GM23338 (cell line): ENCODE measurements at regions not wholly inside any gene's neighbourhood (a gene's known extent, or its start where the extent isn't known, plus 50 kb on each side); places are given as distances from the start of the nearest gene placed in this dataset.

Experiments
- CREB1 ChIP-seq: fragments of 250-450 bp; sonication (Bioruptor Pico); IDR thresholded peaks from 2 replicates; pipeline ENCODE4 v1.5.0; 2020; ENCODE audit warnings: low read depth, mild to moderate bottlenecking, moderate library complexity
- EZH2 ChIP-seq: fragments of 200-600 bp; sonication (generic); IDR thresholded peaks from one replicate; pipeline ENCODE4 v1.8.0; 2017; ENCODE audit warnings: antibody characterized with exemption, mild to moderate bottlenecking, low read depth; ENCODE audit not compliant: unreplicated experiment
- EZH2phosphoT487 ChIP-seq: fragments of 200-600 bp; sonication (generic); IDR thresholded peaks from one replicate; pipeline ENCODE4 v1.8.1; 2018; ENCODE audit warnings: antibody characterized with exemption; ENCODE audit not compliant: unreplicated experiment
- JUNB ChIP-seq: IDR thresholded peaks from one replicate; pipeline ENCODE4 v1.6.1; 2016; ENCODE audit warnings: antibody characterized with exemption; ENCODE audit not compliant: unreplicated experiment
- POLR2AphosphoS5 ChIP-seq: IDR thresholded peaks from 2 replicates; pipeline ENCODE4 v1.6.1; 2016; ENCODE audit warnings: antibody characterized with exemption, low read depth
- ZNF114 ChIP-seq: fragments of 250-450 bp; sonication (Bioruptor Pico); IDR thresholded peaks from 2 replicates; pipeline ENCODE4 v1.5.0; 2020; ENCODE audit warnings: mild to moderate bottlenecking, moderate library complexity
- ZNF331 ChIP-seq: fragments of 250-450 bp; sonication (Bioruptor Pico); IDR thresholded peaks from 2 replicates; pipeline ENCODE4 v1.5.0; 2020; ENCODE audit warnings: low read depth, mild to moderate bottlenecking, moderate library complexity
- TF ChIP-seq, protein P1 (sequence below), 2 experiments: fragments of 200-600 bp in 1 of 2; sonication (generic) in 1 of 2; conservative IDR thresholded peaks; 2 replicates each; pipeline versions ENCODE4 v1.5.1 to v1.6.1; 2016 to 2017; ENCODE audit warnings: antibody characterized with exemption in 2 of 2, low read depth in 2 of 2, mild to moderate bottlenecking in 2 of 2, moderate library complexity in 1 of 2
- TF ChIP-seq, protein P2 (sequence below): IDR thresholded peaks from one replicate; pipeline ENCODE4 v1.6.1; 2018; ENCODE audit warnings: antibody characterized with exemption; ENCODE audit not compliant: unreplicated experiment
- TF ChIP-seq, protein P3 (sequence below): fragments of 250-450 bp; sonication (Bioruptor Pico); IDR thresholded peaks from 2 replicates; pipeline ENCODE4 v1.5.0; 2020; ENCODE audit warnings: mild to moderate bottlenecking, moderate library complexity
- TF ChIP-seq, protein P4 (sequence below): IDR thresholded peaks from 2 replicates; pipeline ENCODE4 v1.6.1; 2016; ENCODE audit warnings: antibody characterized with exemption

DNA sequence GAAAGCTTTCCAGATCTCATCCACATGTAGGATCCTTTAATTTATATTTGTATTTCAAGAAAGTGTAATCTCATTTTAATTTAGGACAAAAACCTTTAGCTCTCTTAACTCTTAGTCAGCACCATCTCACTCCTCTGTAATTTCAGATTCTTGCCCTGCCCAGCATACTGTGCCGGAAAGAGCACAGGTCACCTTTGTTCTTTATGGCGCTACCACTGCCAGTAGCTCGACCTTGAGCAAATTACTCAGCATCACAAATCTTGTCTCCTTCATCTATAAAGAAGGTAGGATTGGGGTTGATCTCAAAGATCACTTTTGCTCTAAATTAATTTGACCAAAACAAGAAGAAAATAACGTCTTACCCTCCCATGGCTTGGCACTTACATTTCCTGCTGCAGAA lies 56.1 kb upstream of the ZC3H11B start:
- TF ChIP-seq, protein P1, sequence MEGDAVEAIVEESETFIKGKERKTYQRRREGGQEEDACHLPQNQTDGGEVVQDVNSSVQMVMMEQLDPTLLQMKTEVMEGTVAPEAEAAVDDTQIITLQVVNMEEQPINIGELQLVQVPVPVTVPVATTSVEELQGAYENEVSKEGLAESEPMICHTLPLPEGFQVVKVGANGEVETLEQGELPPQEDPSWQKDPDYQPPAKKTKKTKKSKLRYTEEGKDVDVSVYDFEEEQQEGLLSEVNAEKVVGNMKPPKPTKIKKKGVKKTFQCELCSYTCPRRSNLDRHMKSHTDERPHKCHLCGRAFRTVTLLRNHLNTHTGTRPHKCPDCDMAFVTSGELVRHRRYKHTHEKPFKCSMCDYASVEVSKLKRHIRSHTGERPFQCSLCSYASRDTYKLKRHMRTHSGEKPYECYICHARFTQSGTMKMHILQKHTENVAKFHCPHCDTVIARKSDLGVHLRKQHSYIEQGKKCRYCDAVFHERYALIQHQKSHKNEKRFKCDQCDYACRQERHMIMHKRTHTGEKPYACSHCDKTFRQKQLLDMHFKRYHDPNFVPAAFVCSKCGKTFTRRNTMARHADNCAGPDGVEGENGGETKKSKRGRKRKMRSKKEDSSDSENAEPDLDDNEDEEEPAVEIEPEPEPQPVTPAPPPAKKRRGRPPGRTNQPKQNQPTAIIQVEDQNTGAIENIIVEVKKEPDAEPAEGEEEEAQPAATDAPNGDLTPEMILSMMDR (conservative IDR thresholded peaks at IDR 0.05; ENCODE audit: low read depth in 2 of 2): no peak
- TF ChIP-seq POLR2AphosphoS5 (no peak), EZH2 (no peak), EZH2phosphoT487 (no peak), CREB1 (CRISPR knock-in tag) (no peak), JUNB (no peak), ZNF331 (CRISPR knock-in tag) (no peak), ZNF114 (CRISPR knock-in tag) (no peak)
- TF ChIP-seq, protein P2, sequence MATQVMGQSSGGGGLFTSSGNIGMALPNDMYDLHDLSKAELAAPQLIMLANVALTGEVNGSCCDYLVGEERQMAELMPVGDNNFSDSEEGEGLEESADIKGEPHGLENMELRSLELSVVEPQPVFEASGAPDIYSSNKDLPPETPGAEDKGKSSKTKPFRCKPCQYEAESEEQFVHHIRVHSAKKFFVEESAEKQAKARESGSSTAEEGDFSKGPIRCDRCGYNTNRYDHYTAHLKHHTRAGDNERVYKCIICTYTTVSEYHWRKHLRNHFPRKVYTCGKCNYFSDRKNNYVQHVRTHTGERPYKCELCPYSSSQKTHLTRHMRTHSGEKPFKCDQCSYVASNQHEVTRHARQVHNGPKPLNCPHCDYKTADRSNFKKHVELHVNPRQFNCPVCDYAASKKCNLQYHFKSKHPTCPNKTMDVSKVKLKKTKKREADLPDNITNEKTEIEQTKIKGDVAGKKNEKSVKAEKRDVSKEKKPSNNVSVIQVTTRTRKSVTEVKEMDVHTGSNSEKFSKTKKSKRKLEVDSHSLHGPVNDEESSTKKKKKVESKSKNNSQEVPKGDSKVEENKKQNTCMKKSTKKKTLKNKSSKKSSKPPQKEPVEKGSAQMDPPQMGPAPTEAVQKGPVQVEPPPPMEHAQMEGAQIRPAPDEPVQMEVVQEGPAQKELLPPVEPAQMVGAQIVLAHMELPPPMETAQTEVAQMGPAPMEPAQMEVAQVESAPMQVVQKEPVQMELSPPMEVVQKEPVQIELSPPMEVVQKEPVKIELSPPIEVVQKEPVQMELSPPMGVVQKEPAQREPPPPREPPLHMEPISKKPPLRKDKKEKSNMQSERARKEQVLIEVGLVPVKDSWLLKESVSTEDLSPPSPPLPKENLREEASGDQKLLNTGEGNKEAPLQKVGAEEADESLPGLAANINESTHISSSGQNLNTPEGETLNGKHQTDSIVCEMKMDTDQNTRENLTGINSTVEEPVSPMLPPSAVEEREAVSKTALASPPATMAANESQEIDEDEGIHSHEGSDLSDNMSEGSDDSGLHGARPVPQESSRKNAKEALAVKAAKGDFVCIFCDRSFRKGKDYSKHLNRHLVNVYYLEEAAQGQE: no peak
- TF ChIP-seq, protein P3, sequence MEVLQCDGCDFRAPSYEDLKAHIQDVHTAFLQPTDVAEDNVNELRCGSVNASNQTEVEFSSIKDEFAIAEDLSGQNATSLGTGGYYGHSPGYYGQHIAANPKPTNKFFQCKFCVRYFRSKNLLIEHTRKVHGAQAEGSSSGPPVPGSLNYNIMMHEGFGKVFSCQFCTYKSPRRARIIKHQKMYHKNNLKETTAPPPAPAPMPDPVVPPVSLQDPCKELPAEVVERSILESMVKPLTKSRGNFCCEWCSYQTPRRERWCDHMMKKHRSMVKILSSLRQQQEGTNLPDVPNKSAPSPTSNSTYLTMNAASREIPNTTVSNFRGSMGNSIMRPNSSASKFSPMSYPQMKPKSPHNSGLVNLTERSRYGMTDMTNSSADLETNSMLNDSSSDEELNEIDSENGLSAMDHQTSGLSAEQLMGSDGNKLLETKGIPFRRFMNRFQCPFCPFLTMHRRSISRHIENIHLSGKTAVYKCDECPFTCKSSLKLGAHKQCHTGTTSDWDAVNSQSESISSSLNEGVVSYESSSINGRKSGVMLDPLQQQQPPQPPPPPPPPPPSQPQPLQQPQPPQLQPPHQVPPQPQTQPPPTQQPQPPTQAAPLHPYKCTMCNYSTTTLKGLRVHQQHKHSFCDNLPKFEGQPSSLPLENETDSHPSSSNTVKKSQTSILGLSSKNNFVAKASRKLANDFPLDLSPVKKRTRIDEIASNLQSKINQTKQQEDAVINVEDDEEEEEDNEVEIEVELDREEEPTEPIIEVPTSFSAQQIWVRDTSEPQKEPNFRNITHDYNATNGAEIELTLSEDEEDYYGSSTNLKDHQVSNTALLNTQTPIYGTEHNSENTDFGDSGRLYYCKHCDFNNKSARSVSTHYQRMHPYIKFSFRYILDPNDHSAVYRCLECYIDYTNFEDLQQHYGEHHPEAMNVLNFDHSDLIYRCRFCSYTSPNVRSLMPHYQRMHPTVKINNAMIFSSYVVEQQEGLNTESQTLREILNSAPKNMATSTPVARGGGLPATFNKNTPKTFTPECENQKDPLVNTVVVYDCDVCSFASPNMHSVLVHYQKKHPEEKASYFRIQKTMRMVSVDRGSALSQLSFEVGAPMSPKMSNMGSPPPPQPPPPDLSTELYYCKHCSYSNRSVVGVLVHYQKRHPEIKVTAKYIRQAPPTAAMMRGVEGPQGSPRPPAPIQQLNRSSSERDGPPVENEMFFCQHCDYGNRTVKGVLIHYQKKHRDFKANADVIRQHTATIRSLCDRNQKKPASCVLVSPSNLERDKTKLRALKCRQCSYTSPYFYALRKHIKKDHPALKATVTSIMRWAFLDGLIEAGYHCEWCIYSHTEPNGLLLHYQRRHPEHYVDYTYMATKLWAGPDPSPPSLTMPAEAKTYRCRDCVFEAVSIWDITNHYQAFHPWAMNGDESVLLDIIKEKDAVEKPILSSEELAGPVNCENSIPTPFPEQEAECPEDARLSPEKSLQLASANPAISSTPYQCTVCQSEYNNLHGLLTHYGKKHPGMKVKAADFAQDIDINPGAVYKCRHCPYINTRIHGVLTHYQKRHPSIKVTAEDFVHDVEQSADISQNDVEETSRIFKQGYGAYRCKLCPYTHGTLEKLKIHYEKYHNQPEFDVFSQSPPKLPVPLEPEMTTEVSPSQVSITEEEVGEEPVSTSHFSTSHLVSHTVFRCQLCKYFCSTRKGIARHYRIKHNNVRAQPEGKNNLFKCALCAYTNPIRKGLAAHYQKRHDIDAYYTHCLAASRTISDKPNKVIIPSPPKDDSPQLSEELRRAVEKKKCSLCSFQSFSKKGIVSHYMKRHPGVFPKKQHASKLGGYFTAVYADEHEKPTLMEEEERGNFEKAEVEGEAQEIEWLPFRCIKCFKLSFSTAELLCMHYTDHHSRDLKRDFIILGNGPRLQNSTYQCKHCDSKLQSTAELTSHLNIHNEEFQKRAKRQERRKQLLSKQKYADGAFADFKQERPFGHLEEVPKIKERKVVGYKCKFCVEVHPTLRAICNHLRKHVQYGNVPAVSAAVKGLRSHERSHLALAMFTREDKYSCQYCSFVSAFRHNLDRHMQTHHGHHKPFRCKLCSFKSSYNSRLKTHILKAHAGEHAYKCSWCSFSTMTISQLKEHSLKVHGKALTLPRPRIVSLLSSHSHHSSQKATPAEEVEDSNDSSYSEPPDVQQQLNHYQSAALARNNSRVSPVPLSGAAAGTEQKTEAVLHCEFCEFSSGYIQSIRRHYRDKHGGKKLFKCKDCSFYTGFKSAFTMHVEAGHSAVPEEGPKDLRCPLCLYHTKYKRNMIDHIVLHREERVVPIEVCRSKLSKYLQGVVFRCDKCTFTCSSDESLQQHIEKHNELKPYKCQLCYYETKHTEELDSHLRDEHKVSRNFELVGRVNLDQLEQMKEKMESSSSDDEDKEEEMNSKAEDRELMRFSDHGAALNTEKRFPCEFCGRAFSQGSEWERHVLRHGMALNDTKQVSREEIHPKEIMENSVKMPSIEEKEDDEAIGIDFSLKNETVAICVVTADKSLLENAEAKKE (CRISPR knock-in tag): no peak
- TF ChIP-seq, protein P4, sequence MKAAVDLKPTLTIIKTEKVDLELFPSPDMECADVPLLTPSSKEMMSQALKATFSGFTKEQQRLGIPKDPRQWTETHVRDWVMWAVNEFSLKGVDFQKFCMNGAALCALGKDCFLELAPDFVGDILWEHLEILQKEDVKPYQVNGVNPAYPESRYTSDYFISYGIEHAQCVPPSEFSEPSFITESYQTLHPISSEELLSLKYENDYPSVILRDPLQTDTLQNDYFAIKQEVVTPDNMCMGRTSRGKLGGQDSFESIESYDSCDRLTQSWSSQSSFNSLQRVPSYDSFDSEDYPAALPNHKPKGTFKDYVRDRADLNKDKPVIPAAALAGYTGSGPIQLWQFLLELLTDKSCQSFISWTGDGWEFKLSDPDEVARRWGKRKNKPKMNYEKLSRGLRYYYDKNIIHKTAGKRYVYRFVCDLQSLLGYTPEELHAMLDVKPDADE: no peak
